Thoracic aorta (tissue), 2 donors: ENCODE measurements at regions not wholly inside any gene's neighbourhood (a gene's known extent, or its start where the extent isn't known, plus 50 kb on each side); places are given as distances from the start of the nearest gene placed in this dataset.

Experiments
- ATAC-seq: fragments of 150-250 bp; one replicate; pipeline ENCODE4 v1.8.0; 2017; ENCODE audit warnings: low read depth; ENCODE audit not compliant: insufficient number of reproducible peaks, low FRiP score
- DNase-seq: peaks from one replicate; pipeline ENCODE4 v3.0.0-alpha.2; 2020; ENCODE audit warnings: low spot score
- H3K27ac ChIP-seq, 2 donors: fragments of 200-600 bp; sonication (generic); 1 replicate in 1 of 2; 2 replicates in 1 of 2; pipeline ENCODE4 v1.5.1; 2016; ENCODE audit warnings: mild to moderate bottlenecking in 2 of 2, moderate library complexity in 2 of 2
- H3K27me3 ChIP-seq: fragments of 200-600 bp; sonication (generic); replicated peaks from 2 replicates; pipeline ENCODE4 v1.6.0; 2016; ENCODE audit warnings: mild to moderate bottlenecking; ENCODE audit not compliant: insufficient read depth
- H3K36me3 ChIP-seq: fragments of 200-600 bp; sonication (generic); one replicate; pipeline ENCODE4 v1.5.1; 2016
- H3K4me1 ChIP-seq, 2 donors: fragments of 200-600 bp; sonication (generic); 1 replicate in 1 of 2; 2 replicates in 1 of 2; pipeline versions ENCODE4 v1.5.1 to v1.6.0; 2016; ENCODE audit warnings: low read depth in 2 of 2, mild to moderate bottlenecking in 1 of 2; ENCODE audit not compliant: control insufficient read depth in 1 of 2
- H3K4me3 ChIP-seq: fragments of 200-600 bp; sonication (generic); 2 replicates; pipeline ENCODE4 v1.5.1; 2016; ENCODE audit warnings: mild to moderate bottlenecking
- H3K9me3 ChIP-seq: fragments of 200-600 bp; sonication (generic); 2 replicates; pipeline ENCODE4 v1.5.1; 2016
- CTCF ChIP-seq: fragments of 200-600 bp; sonication (generic); IDR thresholded peaks from one replicate; pipeline ENCODE4 v1.5.1; 2019; ENCODE audit warnings: antibody characterized with exemption

GRCh38 chr15:94934440-94934839, 703.1 kb downstream of the MCTP2 start:
- H3K4me3 ChIP-seq = no peak overlapping the region
- no peak for DNase-seq
- H3K9me3 ChIP-seq = no peaks in the 10 kb centered on the region
- H3K36me3 ChIP-seq = no peaks in the 10 kb centered on the region
- no peak for TF ChIP-seq CTCF
- H3K27ac ChIP-seq = no peak overlapping the region
- H3K27me3 ChIP-seq = no peaks in the 10 kb centered on the region
- ATAC-seq = no peak
- no peaks in the 10 kb centered on the region for H3K4me1 ChIP-seq

- no peaks in the 10 kb centered on the region for H3K36me3 ChIP-seq
- no peak overlapping the region for H3K4me3 ChIP-seq
- no peaks in the 10 kb centered on the region for H3K4me1 ChIP-seq
- H3K9me3 ChIP-seq = no peaks in the 10 kb centered on the region
- H3K27me3 ChIP-seq = no peaks in the 10 kb centered on the region
- ATAC-seq (no peak), DNase-seq (no peak)
- no peak for TF ChIP-seq CTCF
- H3K27ac ChIP-seq = no peak overlapping the region
Measured at GRCh38 chr15:94937242-94937641, 705.9 kb downstream of the MCTP2 start.

GRCh38 chr15:94943888-94944287, 712.5 kb downstream of the MCTP2 start:
- no peak for TF ChIP-seq CTCF
- peaks cover 3% of the 10 kb centered on the region for H3K9me3 ChIP-seq
- H3K4me1 ChIP-seq = no peaks in the 10 kb centered on the region
- no peak for ATAC-seq
- H3K36me3 ChIP-seq = no peaks in the 10 kb centered on the region
- DNase-seq = no peak
- H3K4me3 ChIP-seq = no peak overlapping the region
- no peaks in the 10 kb centered on the region for H3K27me3 ChIP-seq
- H3K27ac ChIP-seq = no peak overlapping the region

DNA sequence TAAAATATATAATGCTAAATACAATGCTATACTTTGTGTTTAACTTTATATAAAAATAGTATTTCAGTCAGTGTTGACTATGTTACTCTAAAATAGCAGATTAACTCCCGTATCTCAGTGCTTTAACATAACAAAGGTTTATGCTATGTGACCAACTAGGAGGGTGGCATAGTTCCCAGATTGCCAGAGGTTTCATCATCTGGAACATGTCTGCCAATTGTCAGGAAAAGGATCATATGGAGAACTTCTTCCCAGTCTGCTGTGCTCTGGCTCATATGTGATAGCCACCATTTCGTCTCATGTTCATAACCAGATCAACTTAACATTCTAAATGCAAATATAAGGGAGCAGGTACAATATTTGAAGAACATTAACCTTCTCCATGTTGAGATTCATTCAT, 720.2 kb downstream of the MCTP2 start:
- peaks cover 3% of the 10 kb centered on the region for H3K9me3 ChIP-seq
- TF ChIP-seq CTCF = no peak
- DNase-seq (no peak), ATAC-seq (no peak)
- H3K4me3 ChIP-seq = no peak overlapping the region
- no peaks in the 10 kb centered on the region for H3K27me3 ChIP-seq
- H3K27ac ChIP-seq = no peak overlapping the region
- H3K36me3 ChIP-seq = no peaks in the 10 kb centered on the region
- H3K4me1 ChIP-seq = no peaks in the 10 kb centered on the region

DNA sequence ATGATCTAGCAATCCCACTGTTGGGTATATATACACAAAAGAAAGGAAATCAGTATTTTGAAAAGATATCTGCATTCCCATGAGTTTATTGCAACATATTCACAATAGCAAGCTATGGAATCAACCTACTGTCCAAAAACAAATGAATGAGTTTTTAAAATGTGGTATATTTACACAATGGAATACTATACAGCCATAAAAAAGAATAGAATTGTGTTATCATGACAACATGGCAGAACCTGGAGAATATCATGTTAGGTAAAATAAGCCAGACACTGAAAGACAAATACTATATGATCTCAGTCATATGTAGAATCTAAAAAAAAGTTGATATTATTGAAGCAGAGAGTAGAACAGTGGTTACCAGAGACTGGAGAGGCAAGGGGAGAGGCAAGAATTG, 732.6 kb downstream of the MCTP2 start:
- DNase-seq (no peak), ATAC-seq (no peak)
- Histone ChIP-seq H3K4me3 (no peak overlapping the region), H3K9me3 (no peaks in the 10 kb centered on the region), H3K4me1 (peaks cover 0 to 5% of the 10 kb centered on the region in 2 donors), H3K36me3 (no peaks in the 10 kb centered on the region), H3K27me3 (no peaks in the 10 kb centered on the region), H3K27ac (no peak overlapping the region)
- TF ChIP-seq CTCF = no peak
